Epithelial cell of proximal tubule (primary cell): ENCODE measurements at regions not wholly inside any gene's neighbourhood (a gene's known extent, or its start where the extent isn't known, plus 50 kb on each side); places are given as distances from the start of the nearest gene placed in this dataset.
"Not testable (repeated sequence)": the region's sequence is repeated elsewhere in the genome, so short reads cannot be mapped to it uniquely, and the experiment has no call there.

Experiments
- DNase-seq: peaks from one replicate; pipeline ENCODE4 v3.0.0-alpha.2; 2011; ENCODE audit warnings: low read depth
- H3K4me3 ChIP-seq: 2 replicates; pipeline ENCODE4 v1.5.1; 2011; ENCODE audit warnings: low read depth, mild to moderate bottlenecking, low read length
- TF ChIP-seq, protein P1 (sequence below): conservative IDR thresholded peaks from 2 replicates; pipeline ENCODE4 v1.5.1; 2012; ENCODE audit warnings: low read depth, mild to moderate bottlenecking, low read length

DNA sequence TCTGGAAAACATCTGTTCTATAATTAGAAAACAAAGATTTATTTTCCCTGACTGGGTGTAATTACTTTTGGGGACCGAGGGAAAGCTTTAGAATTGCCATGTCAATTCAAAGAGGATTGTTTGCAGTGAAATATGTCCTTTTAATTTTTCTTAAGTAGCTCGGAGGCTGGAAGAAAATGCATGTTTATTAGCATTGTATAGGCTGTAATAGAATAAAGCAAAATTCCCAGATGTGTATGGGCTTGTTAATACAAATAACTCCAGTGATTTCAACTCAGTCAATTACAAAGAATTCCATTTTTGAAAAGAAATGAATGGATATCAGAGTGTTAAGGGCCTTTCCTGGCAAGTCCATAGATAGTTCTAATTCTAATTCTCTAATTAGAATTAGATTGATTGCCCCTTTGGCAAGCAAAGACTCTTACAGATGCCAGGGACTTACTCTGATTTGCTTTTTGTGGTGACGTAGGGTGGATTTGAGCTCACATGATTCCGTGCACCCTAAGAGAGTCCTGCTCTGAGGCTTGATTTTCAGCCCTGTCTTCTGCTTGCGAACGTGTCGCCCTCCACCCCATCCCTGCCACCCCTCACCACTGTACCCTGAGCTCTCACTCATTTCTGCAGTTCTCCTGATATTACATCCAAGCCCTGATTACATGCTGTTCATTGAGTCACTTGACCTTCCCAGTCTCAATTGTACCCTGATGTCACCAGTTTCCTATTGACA is 70.0 kb upstream of the FAM20A start:
- no peak for DNase-seq
- no peak overlapping the region for H3K4me3 ChIP-seq
- TF ChIP-seq, protein P1, sequence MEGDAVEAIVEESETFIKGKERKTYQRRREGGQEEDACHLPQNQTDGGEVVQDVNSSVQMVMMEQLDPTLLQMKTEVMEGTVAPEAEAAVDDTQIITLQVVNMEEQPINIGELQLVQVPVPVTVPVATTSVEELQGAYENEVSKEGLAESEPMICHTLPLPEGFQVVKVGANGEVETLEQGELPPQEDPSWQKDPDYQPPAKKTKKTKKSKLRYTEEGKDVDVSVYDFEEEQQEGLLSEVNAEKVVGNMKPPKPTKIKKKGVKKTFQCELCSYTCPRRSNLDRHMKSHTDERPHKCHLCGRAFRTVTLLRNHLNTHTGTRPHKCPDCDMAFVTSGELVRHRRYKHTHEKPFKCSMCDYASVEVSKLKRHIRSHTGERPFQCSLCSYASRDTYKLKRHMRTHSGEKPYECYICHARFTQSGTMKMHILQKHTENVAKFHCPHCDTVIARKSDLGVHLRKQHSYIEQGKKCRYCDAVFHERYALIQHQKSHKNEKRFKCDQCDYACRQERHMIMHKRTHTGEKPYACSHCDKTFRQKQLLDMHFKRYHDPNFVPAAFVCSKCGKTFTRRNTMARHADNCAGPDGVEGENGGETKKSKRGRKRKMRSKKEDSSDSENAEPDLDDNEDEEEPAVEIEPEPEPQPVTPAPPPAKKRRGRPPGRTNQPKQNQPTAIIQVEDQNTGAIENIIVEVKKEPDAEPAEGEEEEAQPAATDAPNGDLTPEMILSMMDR: no peak

DNA sequence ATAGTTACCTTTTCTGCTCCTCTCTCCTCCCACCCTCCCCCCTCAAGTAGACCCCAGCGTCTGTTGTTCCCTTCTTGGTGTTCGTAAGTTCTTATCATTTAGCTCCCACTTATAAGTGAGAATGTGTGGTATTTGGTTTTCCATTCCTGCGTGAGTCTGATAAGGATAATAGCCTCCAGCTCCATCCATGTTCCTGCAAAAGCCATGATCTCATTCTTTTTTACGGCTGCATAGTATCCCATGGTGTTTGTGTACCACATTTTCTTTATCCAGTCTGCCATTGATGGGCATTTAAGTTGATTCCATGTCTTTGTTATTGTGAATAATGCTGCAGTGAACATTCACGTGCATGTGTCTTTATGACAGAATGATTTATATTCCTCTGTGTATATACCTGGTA is 65.3 kb upstream of the FAM20A start:
- not testable (repeated sequence) for DNase-seq, H3K4me3 ChIP-seq

DNA sequence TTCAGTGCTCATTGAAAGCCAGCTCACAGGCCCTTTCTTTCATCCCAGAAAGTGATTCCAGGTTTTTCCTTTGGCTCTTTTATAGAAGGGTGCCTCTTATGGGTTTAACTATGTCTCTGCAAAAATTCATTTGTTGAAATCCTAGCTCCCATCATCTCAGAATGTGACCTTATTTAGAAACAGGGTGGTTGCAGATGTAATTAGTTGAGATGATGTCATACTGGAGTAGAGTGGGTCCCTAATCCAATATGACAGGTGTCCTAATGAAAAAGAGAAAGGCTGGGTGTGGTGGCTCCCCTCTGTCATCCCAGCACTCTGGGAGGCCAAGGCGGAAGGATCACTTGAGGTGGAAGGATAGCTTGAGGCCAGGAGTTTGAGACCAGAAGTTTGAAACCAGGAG is 64.2 kb upstream of the FAM20A start:
- DNase-seq: no peak
- no peak overlapping the region for H3K4me3 ChIP-seq
- TF ChIP-seq, protein P1: no peak

- H3K4me3 ChIP-seq: no peak overlapping the region
- DNase-seq: no peak
- TF ChIP-seq, protein P1: no peak
Measured at GRCh38 chr17:68662479-68662878, 61.3 kb upstream of the FAM20A start.

DNA sequence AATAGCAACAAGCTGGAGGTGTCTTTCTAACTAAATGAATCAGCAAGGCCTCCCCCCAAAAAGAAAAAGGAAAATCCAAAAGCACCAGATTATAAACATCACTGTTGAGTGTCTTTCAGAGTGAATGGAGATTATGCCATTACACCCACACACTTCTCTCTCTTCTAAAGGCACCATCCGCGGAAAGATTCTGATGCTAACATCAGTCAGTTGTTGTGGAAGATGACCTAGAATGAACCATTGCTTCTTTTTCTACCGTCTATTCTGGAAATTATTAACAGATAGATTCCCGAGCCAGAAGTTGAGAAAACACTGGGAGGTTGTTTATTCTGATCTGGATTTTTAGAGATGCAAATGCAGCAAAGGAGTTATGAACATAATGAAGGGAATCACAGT is 60.9 kb upstream of the FAM20A start:
- H3K4me3 ChIP-seq: no peak overlapping the region
- TF ChIP-seq, protein P1: no peak
- peak; percentile 33 for DNase-seq

- H3K4me3 ChIP-seq: no peak overlapping the region
- DNase-seq: no peak
- TF ChIP-seq, protein P1: no peak
Measured at GRCh38 chr17:68661265-68662036, 60.3 kb upstream of the FAM20A start.

DNA sequence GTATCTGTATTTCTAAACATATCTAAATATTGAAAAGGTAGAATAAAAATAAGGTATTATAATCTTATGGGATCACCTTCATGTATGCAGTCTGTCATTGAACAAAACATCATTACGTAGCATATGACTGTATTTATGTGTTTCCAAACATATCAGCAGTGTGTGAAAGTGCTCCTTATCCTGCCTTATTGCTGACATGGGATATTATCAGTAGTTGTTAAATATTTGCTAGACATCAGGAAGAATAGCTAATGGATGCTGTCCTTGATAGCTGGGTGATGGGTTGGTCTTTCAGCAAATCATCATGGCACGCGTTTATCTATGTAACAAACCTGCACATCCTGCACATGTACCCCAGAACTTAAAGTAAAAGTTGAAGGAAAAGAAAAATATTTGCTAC is 59.1 kb upstream of the FAM20A start:
- TF ChIP-seq, protein P1: no peak
- no peak for DNase-seq
- no peak overlapping the region for H3K4me3 ChIP-seq
